ENCODE measurements at regions not wholly inside any gene's neighbourhood (a gene's known extent, or its start where the extent isn't known, plus 50 kb on each side); places are given as distances from the start of the nearest gene placed in this dataset.

GRCh38 chr1:188499690-188500089 lies 1670.9 kb downstream of the PLA2G4A start:
- H3K79me2 ChIP-seq (ENCODE audit: insufficient read depth), result no peaks in the 10 kb centered on the region
- H4K20me1 ChIP-seq (ENCODE audit: insufficient read depth), result no peaks in the 10 kb centered on the region
- no peaks in the 10 kb centered on the region for H3K27me3 ChIP-seq (replicated peaks; ENCODE audit: insufficient read depth)
- H3K9me2 ChIP-seq (ENCODE audit: insufficient read depth), result no peaks in the 10 kb centered on the region
- H2AFZ ChIP-seq, result no peak overlapping the region
- in situ Hi-C loops (cut with MboI), result no loop called here
- H3K27ac ChIP-seq, result no peak overlapping the region
- no peaks in the 10 kb centered on the region for H3K36me3 ChIP-seq (ENCODE audit: low read depth)
- DNase-seq, result no peak
- no peak for TF ChIP-seq EZH2phosphoT487 (IDR thresholded peaks at IDR 0.05; ENCODE audit: insufficient read depth, low read depth)
- no peak for TF ChIP-seq EZH2 (IDR thresholded peaks at IDR 0.05; ENCODE audit: insufficient read depth, poor library complexity, severe bottlenecking)
- no peak overlapping the region for H3K4me2 ChIP-seq (ENCODE audit: unreplicated experiment)
- no peak overlapping the region for H3K9ac ChIP-seq
- no peaks in the 10 kb centered on the region for H3F3A ChIP-seq (ENCODE audit: insufficient read depth)
- H3K4me1 ChIP-seq (ENCODE audit: insufficient read depth), result no peaks in the 10 kb centered on the region
- no peak overlapping the region for H3K4me3 ChIP-seq
- H3K9me3 ChIP-seq (ENCODE audit: low read depth), result no peaks in the 10 kb centered on the region
- 0% methylated on average over 1 of the region's 1 CpG for WGBS, 2 experiments (ENCODE audit: low coverage in 1 of 2, low lambda C conversion rate in 2 of 2, missing lambda C conversion rate in 2 of 2)

- H3K9me2 ChIP-seq (ENCODE audit: insufficient read depth), result no peaks in the 10 kb centered on the region
- 25 to 26% methylated on average over 3 of the region's 3 CpGs for WGBS, 2 experiments (ENCODE audit: low coverage in 1 of 2, low lambda C conversion rate in 2 of 2, missing lambda C conversion rate in 2 of 2)
- H3K36me3 ChIP-seq (ENCODE audit: low read depth), result no peaks in the 10 kb centered on the region
- TF ChIP-seq EZH2phosphoT487 (IDR thresholded peaks at IDR 0.05; ENCODE audit: insufficient read depth, low read depth), result no peak
- no peak for TF ChIP-seq EZH2 (IDR thresholded peaks at IDR 0.05; ENCODE audit: insufficient read depth, poor library complexity, severe bottlenecking)
- H4K20me1 ChIP-seq (ENCODE audit: insufficient read depth), result no peaks in the 10 kb centered on the region
- no peak overlapping the region for H2AFZ ChIP-seq
- no peaks in the 10 kb centered on the region for H3K27me3 ChIP-seq (replicated peaks; ENCODE audit: insufficient read depth)
- no peaks in the 10 kb centered on the region for H3K79me2 ChIP-seq (ENCODE audit: insufficient read depth)
- no peaks in the 10 kb centered on the region for H3K4me1 ChIP-seq (ENCODE audit: insufficient read depth)
- H3K27ac ChIP-seq, result no peak overlapping the region
- no peak overlapping the region for H3K9ac ChIP-seq
- H3K9me3 ChIP-seq (ENCODE audit: low read depth), result no peaks in the 10 kb centered on the region
- no peaks in the 10 kb centered on the region for H3F3A ChIP-seq (ENCODE audit: insufficient read depth)
- no peak overlapping the region for H3K4me2 ChIP-seq (ENCODE audit: unreplicated experiment)
- no peak overlapping the region for H3K4me3 ChIP-seq
- DNase-seq, result no peak
- in situ Hi-C loops (cut with MboI), result no loop called here
Observed at GRCh38 chr1:188514917-188515316, 1686.2 kb downstream of the PLA2G4A start.

GRCh38 chr1:188517139-188517538 lies 1688.4 kb downstream of the PLA2G4A start:
- Histone ChIP-seq H3F3A (ENCODE audit: insufficient read depth) (no peaks in the 10 kb centered on the region), H3K36me3 (ENCODE audit: low read depth) (no peaks in the 10 kb centered on the region), H3K9me2 (ENCODE audit: insufficient read depth) (no peaks in the 10 kb centered on the region), H3K27me3 (replicated peaks; ENCODE audit: insufficient read depth) (no peaks in the 10 kb centered on the region), H3K4me2 (ENCODE audit: unreplicated experiment) (no peak overlapping the region), H3K9me3 (ENCODE audit: low read depth) (no peaks in the 10 kb centered on the region), H3K9ac (no peak overlapping the region), H3K4me1 (ENCODE audit: insufficient read depth) (no peaks in the 10 kb centered on the region), H2AFZ (no peak overlapping the region), H3K27ac (no peak overlapping the region), H4K20me1 (ENCODE audit: insufficient read depth) (no peaks in the 10 kb centered on the region), H3K79me2 (ENCODE audit: insufficient read depth) (no peaks in the 10 kb centered on the region), H3K4me3 (no peak overlapping the region)
- DNase-seq, result no peak
- TF ChIP-seq EZH2 (IDR thresholded peaks at IDR 0.05; ENCODE audit: insufficient read depth, poor library complexity, severe bottlenecking), result no peak
- TF ChIP-seq EZH2phosphoT487 (IDR thresholded peaks at IDR 0.05; ENCODE audit: insufficient read depth, low read depth), result no peak
- WGBS, 2 experiments (ENCODE audit: low coverage in 1 of 2, low lambda C conversion rate in 2 of 2, missing lambda C conversion rate in 2 of 2), result 14 to 33% methylated on average over 1 of the region's 1 CpG
- in situ Hi-C loops (cut with MboI), result no loop called here

- no peaks in the 10 kb centered on the region for H3F3A ChIP-seq (ENCODE audit: insufficient read depth)
- no peak overlapping the region for H3K4me3 ChIP-seq
- TF ChIP-seq EZH2phosphoT487 (IDR thresholded peaks at IDR 0.05; ENCODE audit: insufficient read depth, low read depth) (no peak), EZH2 (IDR thresholded peaks at IDR 0.05; ENCODE audit: insufficient read depth, poor library complexity, severe bottlenecking) (no peak)
- no peak overlapping the region for H2AFZ ChIP-seq
- in situ Hi-C loops (cut with MboI), result no loop called here
- H3K9ac ChIP-seq, result no peak overlapping the region
- no peak overlapping the region for H3K27ac ChIP-seq
- no peaks in the 10 kb centered on the region for H4K20me1 ChIP-seq (ENCODE audit: insufficient read depth)
- H3K9me2 ChIP-seq (ENCODE audit: insufficient read depth), result no peaks in the 10 kb centered on the region
- WGBS, 2 experiments (ENCODE audit: low coverage in 1 of 2, low lambda C conversion rate in 2 of 2, missing lambda C conversion rate in 2 of 2), result 9 to 16% methylated on average over 4 of the region's 4 CpGs
- no peaks in the 10 kb centered on the region for H3K4me1 ChIP-seq (ENCODE audit: insufficient read depth)
- no peak overlapping the region for H3K4me2 ChIP-seq (ENCODE audit: unreplicated experiment)
- no peaks in the 10 kb centered on the region for H3K27me3 ChIP-seq (replicated peaks; ENCODE audit: insufficient read depth)
- H3K79me2 ChIP-seq (ENCODE audit: insufficient read depth), result no peaks in the 10 kb centered on the region
- no peaks in the 10 kb centered on the region for H3K36me3 ChIP-seq (ENCODE audit: low read depth)
- no peak for DNase-seq
- H3K9me3 ChIP-seq (ENCODE audit: low read depth), result no peaks in the 10 kb centered on the region
Observed at GRCh38 chr1:188551176-188551575, 1722.4 kb downstream of the PLA2G4A start.

GRCh38 chr1:188557053-188557452 lies 1728.3 kb downstream of the PLA2G4A start:
- Histone ChIP-seq H3K36me3 (ENCODE audit: low read depth) (no peaks in the 10 kb centered on the region), H3K27ac (no peak overlapping the region), H2AFZ (no peak overlapping the region), H3K9me3 (ENCODE audit: low read depth) (no peaks in the 10 kb centered on the region), H3K9ac (no peak overlapping the region), H3F3A (ENCODE audit: insufficient read depth) (no peaks in the 10 kb centered on the region), H3K4me3 (no peak overlapping the region), H3K9me2 (ENCODE audit: insufficient read depth) (no peaks in the 10 kb centered on the region), H3K4me1 (ENCODE audit: insufficient read depth) (no peaks in the 10 kb centered on the region), H4K20me1 (ENCODE audit: insufficient read depth) (no peaks in the 10 kb centered on the region), H3K4me2 (ENCODE audit: unreplicated experiment) (no peak overlapping the region), H3K27me3 (replicated peaks; ENCODE audit: insufficient read depth) (no peaks in the 10 kb centered on the region), H3K79me2 (ENCODE audit: insufficient read depth) (no peaks in the 10 kb centered on the region)
- in situ Hi-C loops (cut with MboI), result no loop called here
- no peak for TF ChIP-seq EZH2phosphoT487 (IDR thresholded peaks at IDR 0.05; ENCODE audit: insufficient read depth, low read depth)
- TF ChIP-seq EZH2 (IDR thresholded peaks at IDR 0.05; ENCODE audit: insufficient read depth, poor library complexity, severe bottlenecking), result no peak
- no peak for DNase-seq
